A549 (cell line): ENCODE measurements at regions not wholly inside any gene's neighbourhood (a gene's known extent, or its start where the extent isn't known, plus 50 kb on each side); places are given as distances from the start of the nearest gene placed in this dataset.

ENCODE experiments used
- ATAC-seq, 2 experiments: fragments of 200-7000 bp in 1 of 2; fragments of >200 bp in 1 of 2; cut with Nextera tagmentation in 1 of 2; cut with Tn5 transposase in 1 of 2; 3 replicates each; pipeline versions ENCODE4 v1.8.0 to v1.9.1; 2018 to 2020; ENCODE audit warnings: mild to moderate bottlenecking in 1 of 2, moderate library complexity in 1 of 2
- CTCF ChIA-PET: fragments of 300-600 bp; sonication (Branson Sonifier 250); formaldehyde crosslinking; extraction: SDS; loops from one replicate; lab custom pipeline; 2021; ENCODE audit warnings: antibody characterized with exemption, inconsistent platforms; lab: Yijun Ruan, JAX
- POLR2A ChIA-PET: fragments of 350-600 bp; formaldehyde crosslinking; extraction: SDS; loops from one replicate; lab custom pipeline; 2021; ENCODE audit warnings: antibody characterized with exemption, inconsistent platforms; lab: Yijun Ruan, JAX
- DNase-seq, 2 experiments: peaks; one replicate each; pipeline versions ENCODE4 v3.0.0 to v3.0.0-alpha.2; 2011 to 2016; ENCODE audit warnings: low read depth in 1 of 2, low spot score in 1 of 2
- FAIRE-seq: peaks from 2 replicates; lab custom pipeline; 2011; peaks lifted over from hg19 to GRCh38; lab: Jason Lieb, UNC
- H3K27ac ChIP-seq, 2 experiments: fragments of >200 bp; sonication (Bioruptor Twin); formaldehyde crosslinking; 3 replicates each; pipeline ENCODE4 v1.5.1; 2016 to 2017
- H3K4me1 ChIP-seq: fragments of >200 bp; sonication (Bioruptor Twin); formaldehyde crosslinking; 3 replicates; pipeline ENCODE4 v1.6.1; 2016
- H3K4me2 ChIP-seq: fragments of >200 bp; sonication (Bioruptor Twin); formaldehyde crosslinking; 3 replicates; pipeline ENCODE4 v1.6.1; 2016
- H3K4me3 ChIP-seq: fragments of >200 bp; sonication (Bioruptor Twin); formaldehyde crosslinking; 3 replicates; pipeline ENCODE4 v1.5.1; 2016
- H3K9me3 ChIP-seq: fragments of >200 bp; sonication (Bioruptor Twin); formaldehyde crosslinking; 3 replicates; pipeline ENCODE4 v1.6.1; 2016
- BCL3 ChIP-seq: fragments of >200 bp; sonication (Bioruptor Twin); formaldehyde crosslinking; IDR thresholded peaks from 3 replicates; pipeline ENCODE4 v1.6.1; 2016
- CBX2 ChIP-seq: fragments of 200-600 bp; sonication (generic); IDR thresholded peaks from 2 replicates; pipeline ENCODE4 v1.6.1; 2016; ENCODE audit warnings: low read depth, mild to moderate bottlenecking, borderline replicate concordance
- CBX8 ChIP-seq: fragments of 200-600 bp; sonication (generic); IDR thresholded peaks from 2 replicates; pipeline ENCODE4 v1.6.1; 2016
- CEBPB ChIP-seq, 2 experiments: fragments of >200 bp in 1 of 2; sonication (Bioruptor Twin) in 1 of 2; formaldehyde crosslinking in 1 of 2; IDR thresholded peaks; 2 replicates each; pipeline ENCODE4 v1.6.1; 2012 to 2016
- CHD2 ChIP-seq: fragments of 150-350 bp; IDR thresholded peaks from 2 replicates; pipeline ENCODE4 v1.6.1; 2014; ENCODE audit warnings: low read length; ENCODE audit not compliant: partially characterized antibody
- CHD4 ChIP-seq: fragments of 200-600 bp; sonication (generic); IDR thresholded peaks from 2 replicates; pipeline ENCODE4 v1.6.1; 2016; ENCODE audit warnings: antibody characterized with exemption, mild to moderate bottlenecking, borderline replicate concordance
- EHF ChIP-seq: fragments of 250-450 bp; sonication (Bioruptor Pico); IDR thresholded peaks from 2 replicates; pipeline ENCODE4 v1.5.0; 2020; ENCODE audit warnings: mild to moderate bottlenecking
- EHMT2 ChIP-seq: fragments of 200-600 bp; sonication (generic); IDR thresholded peaks from 2 replicates; pipeline ENCODE4 v1.6.1; 2016; ENCODE audit warnings: antibody characterized with exemption, low read depth, mild to moderate bottlenecking, moderate library complexity
- EP300 ChIP-seq, 2 experiments: fragments of >200 bp; sonication (Bioruptor Twin); formaldehyde crosslinking; IDR thresholded peaks; 2 replicates in 1 of 2; 3 replicates in 1 of 2; pipeline ENCODE4 v1.6.1; 2016 to 2017
- FOSL2 ChIP-seq, 2 experiments: fragments of 450-650 bp in 1 of 2; fragments of >200 bp in 1 of 2; sonication (Bioruptor Twin) in 1 of 2; formaldehyde crosslinking; IDR thresholded peaks; 2 replicates each; pipeline versions ENCODE4 v1.5.0 to v1.6.1; 2016 to 2020; ENCODE audit warnings: mild to moderate bottlenecking in 1 of 2, moderate library complexity in 1 of 2
- GATA3 ChIP-seq: IDR thresholded peaks from 2 replicates; pipeline ENCODE4 v1.6.1; 2012; ENCODE audit warnings: borderline replicate concordance
- HDAC2 ChIP-seq: fragments of 200-600 bp; sonication (generic); IDR thresholded peaks from 2 replicates; pipeline ENCODE4 v1.6.1; 2016
- HES2 ChIP-seq: fragments of >200 bp; sonication (Bioruptor Twin); formaldehyde crosslinking; IDR thresholded peaks from 2 replicates; pipeline ENCODE4 v1.6.1; 2016
- HEYL ChIP-seq: fragments of 250-450 bp; sonication (Bioruptor Pico); IDR thresholded peaks from 2 replicates; pipeline ENCODE4 v1.8.0; 2021; ENCODE audit warnings: mild to moderate bottlenecking, moderate library complexity
- HMGXB4 ChIP-seq: fragments of 250-450 bp; sonication (Bioruptor Pico); IDR thresholded peaks from 2 replicates; pipeline ENCODE4 v1.5.0; 2021; ENCODE audit warnings: mild to moderate bottlenecking, moderate library complexity, borderline replicate concordance
- HOXB13 ChIP-seq: fragments of 250-450 bp; sonication (Bioruptor Pico); IDR thresholded peaks from 2 replicates; pipeline ENCODE4 v1.5.0; 2020; ENCODE audit warnings: low read depth, mild to moderate bottlenecking, moderate library complexity
- JUNB ChIP-seq: fragments of >200 bp; sonication (Bioruptor Twin); formaldehyde crosslinking; IDR thresholded peaks from 2 replicates; pipeline ENCODE4 v1.6.1; 2016
- KDM1A ChIP-seq: fragments of 200-600 bp; sonication (generic); IDR thresholded peaks from 2 replicates; pipeline ENCODE4 v1.6.1; 2016; ENCODE audit warnings: low read depth, mild to moderate bottlenecking
- KDM5A ChIP-seq: fragments of 200-600 bp; sonication (generic); IDR thresholded peaks from 2 replicates; pipeline ENCODE4 v1.6.1; 2016; ENCODE audit warnings: antibody characterized with exemption, mild to moderate bottlenecking
- MAFK ChIP-seq: fragments of 450-650 bp; IDR thresholded peaks from 2 replicates; pipeline ENCODE4 v1.6.1; 2014; ENCODE audit not compliant: partially characterized antibody
- MYC ChIP-seq: IDR thresholded peaks from 2 replicates; pipeline ENCODE4 v1.6.1; 2012; ENCODE audit warnings: mild to moderate bottlenecking, inconsistent platforms, low read length, improper control_type of control experiment, borderline replicate concordance
- NR3C1 ChIP-seq: fragments of >200 bp; sonication (Bioruptor Twin); formaldehyde crosslinking; IDR thresholded peaks from 3 replicates; pipeline ENCODE4 v1.6.1; 2017
- PHF8 ChIP-seq: fragments of 200-600 bp; sonication (generic); IDR thresholded peaks from 2 replicates; pipeline ENCODE4 v1.6.1; 2016; ENCODE audit warnings: low read depth, mild to moderate bottlenecking, antibody characterized with exemption, moderate library complexity, borderline replicate concordance
- POLR2A ChIP-seq: IDR thresholded peaks from 2 replicates; pipeline ENCODE4 v1.6.1; 2012; ENCODE audit warnings: mild to moderate bottlenecking, low read length
- POLR2AphosphoS2 ChIP-seq: conservative IDR thresholded peaks from 2 replicates; pipeline ENCODE4 v1.6.1; 2012; ENCODE audit warnings: low read length, improper control_type of control experiment, inconsistent platforms
- RARB ChIP-seq: fragments of 250-450 bp; sonication (Bioruptor Pico); IDR thresholded peaks from 2 replicates; pipeline ENCODE4 v1.8.0; 2021; ENCODE audit warnings: mild to moderate bottlenecking, moderate library complexity
- RCOR1 ChIP-seq: fragments of 150-350 bp; IDR thresholded peaks from 2 replicates; pipeline ENCODE4 v1.6.1; 2014; ENCODE audit warnings: antibody characterized with exemption, low read length, low read depth
- REST ChIP-seq: fragments of 200-600 bp; sonication (generic); IDR thresholded peaks from 2 replicates; pipeline ENCODE4 v1.6.1; 2016; ENCODE audit warnings: antibody characterized with exemption, mild to moderate bottlenecking, moderate library complexity
- SREBF2 ChIP-seq: fragments of 450-650 bp; IDR thresholded peaks from 2 replicates; pipeline ENCODE4 v1.6.1; 2014; ENCODE audit warnings: mild to moderate bottlenecking, moderate library complexity
- TFCP2L1 ChIP-seq: fragments of 250-450 bp; sonication (Bioruptor Pico); IDR thresholded peaks from 2 replicates; pipeline ENCODE4 v1.5.0; 2021; ENCODE audit warnings: mild to moderate bottlenecking
- TP53 ChIP-seq: fragments of 250-450 bp; sonication (Bioruptor Pico); IDR thresholded peaks from 2 replicates; pipeline ENCODE4 v1.5.0; 2021; ENCODE audit warnings: mild to moderate bottlenecking, moderate library complexity
- ZC3H11A ChIP-seq: fragments of 450-650 bp; IDR thresholded peaks from 2 replicates; pipeline ENCODE4 v1.6.1; 2014; ENCODE audit warnings: antibody characterized with exemption, mild to moderate bottlenecking
- ZFP36 ChIP-seq: fragments of 450-650 bp; IDR thresholded peaks from 2 replicates; pipeline ENCODE4 v1.6.1; 2014; ENCODE audit warnings: borderline replicate concordance; ENCODE audit not compliant: partially characterized antibody
- ZNF302 ChIP-seq: fragments of 250-450 bp; sonication (Bioruptor Pico); IDR thresholded peaks from 2 replicates; pipeline ENCODE4 v1.9.0; 2021; ENCODE audit warnings: inconsistent platforms, mild to moderate bottlenecking, moderate library complexity
- WGBS: methylation state at CpG from one replicate; pipeline ENCODE4 v1.1.6; 2017; ENCODE audit errors: missing lambda C conversion rate; 5-methylcytosine and 5-hydroxymethylcytosine counted together
- TF ChIP-seq, protein P1 (sequence below): fragments of 450-650 bp; IDR thresholded peaks from 2 replicates; pipeline ENCODE4 v1.6.1; 2014; ENCODE audit warnings: antibody characterized with exemption

GRCh38 chr5:17373814-17374556 lies 124.0 kb upstream of the TAF11L2 start:
- Histone ChIP-seq H3K4me1 (peaks cover 34% of the 10 kb centered on the region), H3K9me3 (no peaks in the 10 kb centered on the region), H3K4me2 (peak overlapping the region; percentile 97), H3K4me3 (peak overlapping the region; percentile 53), H3K27ac (peak overlapping the region; percentile 93 to 94)
- POLR2A ChIA-PET, result interaction anchor here (0.6 to 2.4 kb wide), 2 partner anchors 41 to 68 kb away, joined by 5 to 17 read pairs; no protein-coding TSS in a partner anchor
- ATAC-seq, result peak; percentile 80 to 81
- WGBS, result 4% methylated on average over 7 of the region's 7 CpGs
- CTCF ChIA-PET, result interaction anchor here (1.0 to 1.9 kb wide), 3 partner anchors 148 to 740 kb away, joined by 3 to 5 read pairs (median 3); no protein-coding TSS in a partner anchor
- peak; percentile 58 to 92 for DNase-seq
- FAIRE-seq, result no peak
- TF ChIP-seq CEBPB (IDR thresholded peaks at IDR 0.05) (peak in 1 of 2 experiments; percentile 73; a peak in 2 of 4 replicates), ZNF302 (CRISPR knock-in tag) (no peak), HDAC2 (no peak), POLR2A (no peak), HES2 (no peak), HOXB13 (CRISPR knock-in tag) (0 out of 2 replicates have a peak, but pooled peaks have one; percentile 12), RARB (CRISPR knock-in tag) (no peak), SREBF2 (no peak), ZC3H11A (no peak), EHF (CRISPR knock-in tag) (no peak), HMGXB4 (CRISPR knock-in tag) (no peak), EP300 (IDR thresholded peaks at IDR 0.05) (peak; percentile 27 to 61; a peak in 3 of 5 replicates), CBX8 (no peak), JUNB (peak; percentile 47; the same call in 1 of the 2 replicates), CHD4 (no peak), MAFK (peak; percentile 47), EHMT2 (no peak), TP53 (CRISPR knock-in tag) (no peak), CBX2 (no peak), HEYL (CRISPR knock-in tag) (no peak), REST (no peak), BCL3 (0 out of 3 replicates have a peak, but pooled peaks have one; percentile 59), KDM1A (no peak), NR3C1 (no peak), FOSL2 (IDR thresholded peaks at IDR 0.05) (0 out of 2 replicates have a peak, but pooled peaks have one; percentile 24), FOSL2 (CRISPR knock-in tag; IDR thresholded peaks at IDR 0.05) (peak; percentile 77), ZFP36 (no peak), GATA3 (peak; percentile 79; the same call in 1 of the 2 replicates), MYC (no peak), RCOR1 (no peak), TFCP2L1 (CRISPR knock-in tag) (0 out of 2 replicates have a peak, but pooled peaks have one; percentile 11), PHF8 (no peak), CHD2 (no peak), POLR2AphosphoS2 (no peak), KDM5A (no peak)
- TF ChIP-seq, protein P1, sequence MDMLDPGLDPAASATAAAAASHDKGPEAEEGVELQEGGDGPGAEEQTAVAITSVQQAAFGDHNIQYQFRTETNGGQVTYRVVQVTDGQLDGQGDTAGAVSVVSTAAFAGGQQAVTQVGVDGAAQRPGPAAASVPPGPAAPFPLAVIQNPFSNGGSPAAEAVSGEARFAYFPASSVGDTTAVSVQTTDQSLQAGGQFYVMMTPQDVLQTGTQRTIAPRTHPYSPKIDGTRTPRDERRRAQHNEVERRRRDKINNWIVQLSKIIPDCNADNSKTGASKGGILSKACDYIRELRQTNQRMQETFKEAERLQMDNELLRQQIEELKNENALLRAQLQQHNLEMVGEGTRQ, result no peak
